SKM-1 (cell line): ENCODE measurements at regions not wholly inside any gene's neighbourhood (a gene's known extent, or its start where the extent isn't known, plus 50 kb on each side); places are given as distances from the start of the nearest gene placed in this dataset.

Experiments
- DNase-seq: peaks from one replicate; lab custom pipeline; 2025; ENCODE audit not compliant: unreplicated experiment; lab: John Stamatoyannopoulos, UW

GRCh38 chr6:22807261-22807660, 237.9 kb downstream of the HDGFL1 start:
- no peak for DNase-seq

DNA sequence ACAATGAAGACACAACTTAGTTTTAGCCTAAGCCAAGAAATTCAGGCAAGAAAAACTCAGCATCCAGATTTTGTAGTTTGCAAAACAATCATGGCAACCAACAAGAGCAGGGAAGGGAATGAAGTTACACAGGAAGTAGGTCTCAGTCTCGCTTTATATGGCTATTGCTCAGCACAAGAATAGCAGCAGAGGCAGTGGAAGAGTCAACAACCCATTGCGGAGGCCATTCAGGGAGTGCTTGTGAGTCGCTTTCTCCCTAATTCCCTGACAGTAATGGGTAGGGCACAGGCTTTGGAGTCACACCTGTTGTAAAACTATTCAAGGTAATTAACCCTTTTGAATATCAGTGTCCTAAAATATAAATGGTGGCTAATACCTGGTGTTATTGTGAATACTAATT, 238.5 kb downstream of the HDGFL1 start:
- DNase-seq = no peak

GRCh38 chr6:22808466-22808865, 239.1 kb downstream of the HDGFL1 start:
- DNase-seq = no peak

GRCh38 chr6:22809370-22809769, 240.0 kb downstream of the HDGFL1 start:
- DNase-seq = no peak

DNA sequence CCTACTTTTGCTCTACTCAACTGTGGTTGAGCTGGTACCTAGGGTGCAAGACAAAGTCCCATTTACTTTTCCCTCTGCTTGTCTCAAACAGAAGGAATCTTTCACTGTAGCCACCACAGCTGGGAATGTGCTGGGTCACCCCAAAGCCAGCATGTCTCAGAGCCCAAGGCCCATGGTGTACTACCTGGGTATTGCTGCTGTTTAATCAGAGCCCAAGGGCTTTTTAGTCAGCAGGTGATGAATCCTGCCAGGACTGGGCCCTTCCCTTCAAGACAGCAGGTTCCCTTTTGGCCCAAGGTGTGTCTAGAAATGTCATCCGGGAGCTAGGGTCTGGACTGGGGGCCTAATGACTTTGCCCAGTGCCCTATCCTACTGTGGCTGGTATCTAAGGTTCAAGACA, 249.8 kb downstream of the HDGFL1 start:
- DNase-seq = no peak

DNA sequence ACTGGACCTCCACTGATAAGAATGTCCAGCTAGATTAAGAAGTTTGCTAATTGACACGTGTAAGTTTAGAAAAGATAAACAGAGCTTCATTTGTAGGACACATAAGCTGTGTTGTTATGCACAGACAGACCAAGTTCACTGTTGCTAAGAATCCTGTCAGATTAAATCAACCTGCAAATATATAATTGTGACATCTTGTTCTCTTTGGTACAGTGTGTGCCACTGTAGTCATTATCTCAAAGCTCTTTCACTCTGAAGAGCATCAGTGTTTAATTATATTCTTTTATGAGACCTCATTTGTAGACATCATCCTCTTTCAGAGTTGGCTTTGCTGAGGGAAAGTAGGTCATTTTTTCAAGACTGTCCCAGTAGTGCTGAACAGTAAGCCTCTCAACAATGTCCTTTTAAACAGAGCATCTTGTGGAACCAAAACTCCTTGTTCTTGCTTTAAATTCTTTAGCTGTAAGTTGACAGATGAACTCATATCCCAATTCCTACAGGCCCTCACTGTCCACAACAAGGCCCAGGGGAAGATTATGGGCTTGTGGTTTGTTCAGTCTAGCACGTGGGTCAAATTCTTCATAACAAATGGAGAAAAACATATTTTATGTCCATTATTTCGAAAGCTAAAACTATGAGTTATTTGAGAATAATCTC, 252.4 kb downstream of the HDGFL1 start:
- DNase-seq = no peak

DNA sequence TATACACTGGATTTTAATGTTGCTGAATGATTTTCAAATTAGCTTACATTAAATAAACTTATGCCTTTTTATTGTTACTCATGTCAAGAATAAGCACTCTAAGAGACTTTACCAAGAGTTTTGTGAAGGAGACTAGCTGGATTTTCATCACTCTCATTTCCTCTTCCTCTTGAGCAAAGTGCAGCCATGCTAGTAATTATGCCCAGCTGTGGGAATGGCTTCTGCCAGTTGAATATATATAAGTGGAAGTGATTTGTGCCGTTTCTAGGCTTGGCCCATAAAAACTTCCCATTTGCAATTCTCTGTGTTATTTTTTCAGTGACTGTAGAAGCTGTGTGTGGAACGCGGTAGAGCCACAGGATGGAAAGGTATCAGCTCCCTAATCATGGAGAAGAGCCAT, 255.8 kb downstream of the HDGFL1 start:
- DNase-seq = no peak

DNA sequence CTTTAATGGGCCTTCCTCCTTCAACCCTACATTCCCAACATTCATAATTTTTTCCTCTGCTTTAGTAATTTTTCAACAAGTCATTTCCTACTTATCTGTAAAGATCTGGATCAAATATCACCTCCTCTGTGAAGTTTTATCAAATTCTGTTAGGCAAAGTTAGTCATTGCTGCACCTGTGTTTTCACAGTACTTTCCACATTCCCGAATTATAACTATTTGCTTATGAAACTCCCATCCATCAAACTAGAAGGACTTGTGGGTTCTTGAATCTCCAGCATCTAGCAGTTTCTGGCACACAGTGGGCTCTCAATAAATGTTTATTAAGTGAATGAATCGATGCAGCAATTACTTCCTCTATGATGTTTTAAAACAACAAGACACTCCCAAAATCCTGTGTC, 257.6 kb downstream of the HDGFL1 start:
- DNase-seq = no peak

DNA sequence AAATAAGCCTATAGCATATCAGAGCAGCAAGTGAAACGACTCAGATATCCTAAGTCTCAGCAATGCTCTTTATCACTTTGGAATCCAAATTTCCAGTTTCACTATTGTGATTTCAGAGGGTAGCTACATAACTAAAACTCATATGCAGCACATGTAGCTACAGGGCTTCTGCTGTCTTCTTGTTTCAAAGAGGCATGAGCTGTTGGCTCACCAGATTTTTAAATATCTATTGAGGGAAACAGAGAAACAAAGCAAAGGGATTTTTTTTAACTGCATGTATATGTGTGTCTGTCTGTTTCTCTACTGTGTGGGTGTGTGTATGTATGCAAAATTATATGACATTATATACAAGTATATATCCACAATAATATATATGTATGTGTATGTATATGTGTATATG, 258.4 kb downstream of the HDGFL1 start:
- DNase-seq = no peak

GRCh38 chr6:22828179-22829062, 259.1 kb downstream of the HDGFL1 start:
- no peak for DNase-seq

DNA sequence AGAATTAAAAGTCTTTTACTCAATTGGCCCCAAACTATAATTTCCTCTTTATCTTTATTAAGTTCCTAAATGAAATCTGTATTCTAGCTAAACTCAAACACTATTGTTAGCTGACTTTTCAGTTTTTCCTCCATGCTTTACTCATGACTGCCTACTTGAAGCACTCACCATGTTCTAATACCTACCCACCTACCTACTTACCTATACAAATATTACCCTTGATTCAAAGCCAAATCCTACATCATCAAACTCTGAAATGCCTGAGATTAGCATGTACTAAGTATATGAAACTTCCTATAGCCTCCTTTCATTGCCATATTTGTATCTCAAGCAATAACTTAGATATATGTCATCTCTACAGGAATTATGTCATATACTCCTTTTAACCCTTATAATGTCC, 259.7 kb downstream of the HDGFL1 start:
- DNase-seq = no peak

DNA sequence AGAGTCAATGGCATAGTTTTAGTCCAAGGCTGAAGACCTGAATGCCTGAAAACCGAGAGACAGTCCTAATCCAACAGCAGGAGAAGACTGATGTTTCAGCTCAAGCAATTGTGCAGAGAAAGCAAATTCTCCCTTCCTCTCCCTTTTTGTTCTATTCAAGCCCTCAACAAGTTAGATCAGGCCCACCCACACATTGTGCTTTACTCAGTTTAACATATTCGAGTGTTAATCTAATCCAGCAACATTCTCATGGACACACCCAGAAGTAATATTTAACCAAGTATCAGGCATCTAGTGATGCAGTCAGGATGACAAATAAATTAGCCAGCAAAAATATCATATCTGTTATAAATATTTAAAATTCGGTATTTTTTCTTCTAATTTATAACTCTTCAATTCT, 261.1 kb downstream of the HDGFL1 start:
- DNase-seq = no peak

- DNase-seq = no peak
These were observed 263.8 kb downstream of the HDGFL1 start for GRCh38 chr6:22833191-22833590.

- DNase-seq = no peak
These were observed 269.0 kb downstream of the HDGFL1 start for GRCh38 chr6:22838345-22838744.

DNA sequence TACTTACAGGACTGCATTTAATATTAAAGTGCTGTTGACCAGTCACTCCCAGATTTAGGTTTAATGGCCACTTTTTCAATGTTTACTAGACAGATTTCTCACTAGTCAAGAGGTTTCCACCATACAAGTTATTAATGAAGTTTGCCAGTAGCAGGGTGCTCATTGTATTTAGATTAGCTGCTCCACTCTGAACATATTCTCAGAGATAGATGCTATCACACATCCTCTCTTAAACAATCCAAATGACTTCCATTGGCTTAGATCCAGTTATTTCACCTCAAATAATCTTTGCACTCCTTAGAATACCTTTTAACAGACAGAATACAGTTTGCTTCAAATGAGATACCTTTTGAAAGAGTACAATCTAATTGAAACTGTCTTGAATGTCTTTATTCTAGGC, 276.1 kb downstream of the HDGFL1 start:
- no peak for DNase-seq

GRCh38 chr6:22848121-22848520, 278.8 kb downstream of the HDGFL1 start:
- DNase-seq = no peak

DNA sequence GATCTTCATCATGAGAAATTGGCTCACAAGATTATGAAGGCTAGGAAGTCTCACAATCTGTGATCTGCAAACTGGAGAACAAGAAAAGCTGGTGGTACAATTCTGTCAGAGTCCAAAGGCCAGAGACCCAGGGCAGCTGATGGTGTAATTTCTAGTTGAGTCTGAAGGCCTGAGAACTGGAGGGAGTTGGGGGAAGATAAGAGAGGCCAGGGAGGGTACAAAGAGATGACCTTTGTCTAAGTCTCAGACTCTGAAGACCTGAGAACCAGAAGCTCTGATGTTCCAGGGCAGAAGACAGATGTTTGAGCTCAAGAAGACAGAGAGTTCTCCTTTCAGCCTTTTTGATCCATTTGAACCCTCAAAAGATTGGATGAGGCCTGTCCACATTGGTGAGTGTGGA, 280.6 kb downstream of the HDGFL1 start:
- no peak for DNase-seq

GRCh38 chr6:22852101-22852500, 282.7 kb downstream of the HDGFL1 start:
- no peak for DNase-seq

DNA sequence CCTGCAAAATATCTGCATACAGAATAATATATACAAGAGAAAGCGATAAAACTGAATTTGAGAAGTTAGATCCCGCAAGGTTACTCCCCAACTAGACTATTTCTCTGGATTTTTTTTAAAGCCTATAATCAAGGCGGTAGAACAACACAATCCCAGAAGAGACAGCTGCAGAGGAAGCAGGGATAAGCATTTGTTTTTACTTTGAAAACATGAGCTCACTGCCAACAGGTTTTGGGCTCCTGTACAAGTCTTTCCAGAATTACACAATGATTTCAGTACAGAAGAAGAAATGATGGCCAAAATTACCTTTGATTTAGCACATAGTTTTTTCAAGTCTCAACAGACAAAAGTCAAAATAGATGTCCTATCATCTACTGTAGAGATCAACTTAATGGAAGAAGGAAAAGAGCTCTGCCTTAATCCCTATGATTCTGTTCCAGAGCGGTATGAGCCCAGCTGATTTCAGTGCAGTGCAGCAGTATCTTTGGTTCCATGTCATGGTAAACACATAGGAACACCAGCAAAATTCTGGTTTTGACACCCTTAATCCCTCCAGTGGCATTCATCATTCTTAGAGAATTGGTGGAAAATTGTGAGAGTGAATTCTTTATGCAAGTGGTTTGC, 304.3 kb downstream of the HDGFL1 start:
- DNase-seq = no peak

DNA sequence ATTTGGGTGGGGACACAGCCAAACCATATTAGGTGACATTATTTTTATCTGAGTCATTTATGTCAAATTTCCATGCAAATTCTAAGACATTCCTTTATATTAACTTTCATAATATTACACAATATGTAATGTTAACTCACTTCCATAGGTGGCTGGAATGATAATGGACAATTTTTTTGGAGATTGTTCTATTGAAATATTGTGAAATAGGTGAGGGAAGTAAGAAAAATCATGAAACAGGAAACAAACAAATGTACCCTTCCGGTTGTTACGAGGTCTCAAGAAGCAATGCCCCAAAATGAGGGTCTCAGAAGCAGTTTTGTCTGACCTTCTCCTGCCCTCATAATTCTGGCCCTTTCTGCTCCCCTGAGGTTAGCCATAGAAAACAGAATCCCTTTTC, 306.5 kb downstream of the HDGFL1 start:
- DNase-seq = no peak

DNA sequence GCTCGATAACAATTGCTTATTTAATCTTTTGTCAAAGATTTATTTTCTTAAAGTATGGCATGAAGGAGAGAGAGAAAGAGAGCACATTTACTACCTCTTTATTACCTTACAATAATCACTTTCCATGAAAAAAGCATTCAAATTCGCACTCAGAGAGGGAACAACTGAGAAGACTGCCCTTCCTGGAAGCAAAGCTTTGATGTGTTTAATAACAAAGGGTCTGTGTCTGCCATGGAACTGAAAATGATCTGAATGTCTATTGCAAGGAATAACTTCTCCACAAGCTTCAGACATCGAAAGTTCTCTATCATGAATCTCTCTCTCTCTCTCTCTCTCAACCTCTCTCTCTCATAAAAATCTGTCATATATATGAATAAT, 308.9 kb downstream of the HDGFL1 start:
- DNase-seq = no peak

- no peak for DNase-seq
These were observed 309.3 kb downstream of the HDGFL1 start for GRCh38 chr6:22878706-22879105.
